Chondrocyte (in vitro differentiated cells): ENCODE measurements at regions not wholly inside any gene's neighbourhood (a gene's known extent, or its start where the extent isn't known, plus 50 kb on each side); places are given as distances from the start of the nearest gene placed in this dataset.

Source experiments
- DNase-seq: peaks from one replicate; pipeline ENCODE4 v3.0.0; 2021; ENCODE audit warnings: mixed read lengths, low spot score
- H3K27ac Mint-ChIP-seq: one replicate; pipeline ENCODE4 v1.8.0; 2021; ENCODE audit warnings: mild to moderate bottlenecking, moderate library complexity, mixed read lengths; ENCODE audit not compliant: unreplicated experiment
- H3K27me3 Mint-ChIP-seq: 2 replicates; pipeline ENCODE4 v1.8.0; 2021; ENCODE audit warnings: low read depth, mixed read lengths
- H3K36me3 Mint-ChIP-seq: 2 replicates; pipeline ENCODE4 v1.8.0; 2021; ENCODE audit warnings: low read depth, mixed read lengths
- H3K4me1 Mint-ChIP-seq: 2 replicates; pipeline ENCODE4 v1.8.0; 2021; ENCODE audit warnings: low read depth, mild to moderate bottlenecking, mixed read lengths
- H3K4me3 Mint-ChIP-seq: one replicate; pipeline ENCODE4 v1.8.0; 2021; ENCODE audit warnings: mild to moderate bottlenecking, moderate library complexity, mixed read lengths; ENCODE audit not compliant: unreplicated experiment
- H3K9me3 Mint-ChIP-seq: 2 replicates; pipeline ENCODE4 v1.8.0; 2021; ENCODE audit warnings: low read depth, mixed read lengths
- CTCF ChIP-seq: fragments of 200-600 bp; sonication (generic); IDR thresholded peaks from 2 replicates; pipeline ENCODE4 v1.5.0; 2021; ENCODE audit warnings: antibody characterized with exemption, mild to moderate bottlenecking, moderate library complexity

DNA sequence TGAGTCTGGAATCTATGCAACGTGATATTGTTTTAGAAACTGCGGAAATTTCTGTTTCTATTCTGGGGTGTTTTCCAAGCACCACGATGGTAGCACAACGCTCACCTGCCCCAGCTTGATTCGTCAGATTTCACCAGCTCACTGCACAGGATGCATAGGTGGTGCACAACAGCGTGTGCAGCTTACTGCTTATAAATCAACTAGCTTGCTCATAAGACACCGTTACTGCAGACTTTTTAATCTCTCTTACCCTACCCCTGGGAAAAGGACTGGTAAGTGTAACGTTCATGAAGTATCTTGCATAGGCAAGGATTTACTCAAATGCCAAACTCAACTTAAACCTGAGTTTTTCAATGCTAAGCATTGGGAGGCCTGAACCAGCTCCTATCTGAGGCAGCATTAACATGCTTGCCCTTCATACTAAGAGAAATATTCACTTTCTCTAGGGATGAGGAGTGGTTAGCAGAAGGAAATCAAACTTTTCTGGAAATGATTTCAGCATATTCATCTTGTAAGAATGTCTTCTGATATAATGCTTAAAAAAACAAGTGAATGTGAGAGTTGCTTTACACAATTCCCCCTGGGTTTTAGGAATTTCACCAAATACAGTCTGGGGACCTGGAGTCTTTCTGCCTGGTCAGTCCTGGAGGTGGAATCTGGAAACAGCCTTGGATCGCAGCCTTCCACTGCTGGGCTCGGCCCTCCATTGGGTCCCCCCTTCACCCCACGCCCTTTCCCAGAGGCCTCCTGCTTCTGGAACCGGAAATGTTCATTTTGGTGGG lies 100.6 kb downstream of the DACT2 start:
- Mint-ChIP-seq H3K27ac (peak overlapping the region; percentile 81), H3K36me3 (no peaks in the 10 kb centered on the region), H3K4me3 (no peak overlapping the region), H3K27me3 (peaks cover 2% of the 10 kb centered on the region), H3K4me1 (peaks cover 57% of the 10 kb centered on the region), H3K9me3 (no peaks in the 10 kb centered on the region)
- TF ChIP-seq CTCF, result peak; percentile 19
- DNase-seq, result no peak

- Mint-ChIP-seq H3K4me3 (no peak overlapping the region), H3K36me3 (no peaks in the 10 kb centered on the region), H3K9me3 (no peaks in the 10 kb centered on the region), H3K4me1 (peaks cover 57% of the 10 kb centered on the region), H3K27me3 (peaks cover 2% of the 10 kb centered on the region), H3K27ac (peak overlapping the region; percentile 81)
- TF ChIP-seq CTCF, result no peak
- DNase-seq, result no peak
Observed at GRCh38 chr6:168217880-168218537, 101.6 kb downstream of the DACT2 start.

GRCh38 chr6:168217216-168217879 lies 102.2 kb downstream of the DACT2 start:
- H3K9me3 Mint-ChIP-seq, result no peaks in the 10 kb centered on the region
- H3K4me3 Mint-ChIP-seq, result no peak overlapping the region
- DNase-seq, result no peak
- TF ChIP-seq CTCF, result no peak
- no peaks in the 10 kb centered on the region for H3K27me3 Mint-ChIP-seq
- peak overlapping the region; percentile 81 for H3K27ac Mint-ChIP-seq
- H3K36me3 Mint-ChIP-seq, result no peaks in the 10 kb centered on the region
- H3K4me1 Mint-ChIP-seq, result peaks cover 57% of the 10 kb centered on the region

GRCh38 chr6:168216751-168217191 lies 102.8 kb downstream of the DACT2 start:
- no peaks in the 10 kb centered on the region for H3K27me3 Mint-ChIP-seq
- H3K4me3 Mint-ChIP-seq, result no peak overlapping the region
- DNase-seq, result no peak
- H3K27ac Mint-ChIP-seq, result peak overlapping the region; percentile 53
- peaks cover 57% of the 10 kb centered on the region for H3K4me1 Mint-ChIP-seq
- no peak for TF ChIP-seq CTCF
- H3K9me3 Mint-ChIP-seq, result no peaks in the 10 kb centered on the region
- H3K36me3 Mint-ChIP-seq, result no peaks in the 10 kb centered on the region

DNA sequence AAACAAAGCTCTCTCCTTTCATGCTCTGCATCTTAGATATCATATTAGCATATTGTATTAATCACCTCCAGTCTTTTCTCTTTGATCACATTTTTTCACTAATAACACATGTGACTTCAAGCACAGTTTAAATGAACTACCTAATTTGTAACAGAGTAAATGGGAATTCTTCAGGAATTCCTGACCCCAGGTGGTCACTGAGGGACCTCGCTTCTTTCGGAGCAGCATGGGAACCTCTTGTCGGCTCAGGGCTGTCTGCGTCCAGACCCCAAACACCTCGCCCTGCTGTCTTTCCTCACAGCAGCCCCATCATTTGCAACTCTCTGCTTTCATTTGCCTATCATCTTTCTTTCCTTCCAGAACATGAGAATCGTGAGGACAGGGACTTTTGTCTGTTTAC lies 103.5 kb downstream of the DACT2 start:
- Mint-ChIP-seq H3K4me3 (no peak overlapping the region), H3K9me3 (no peaks in the 10 kb centered on the region), H3K36me3 (no peaks in the 10 kb centered on the region), H3K27me3 (no peaks in the 10 kb centered on the region), H3K27ac (no peak overlapping the region), H3K4me1 (peaks cover 54% of the 10 kb centered on the region)
- no peak for DNase-seq
- no peak for TF ChIP-seq CTCF
